Chondrocyte (in vitro differentiated cells): ENCODE measurements at regions not wholly inside any gene's neighbourhood (a gene's known extent, or its start where the extent isn't known, plus 50 kb on each side); places are given as distances from the start of the nearest gene placed in this dataset.

Experiments
- DNase-seq: peaks from one replicate; pipeline ENCODE4 v3.0.0; 2021; ENCODE audit warnings: mixed read lengths, low spot score
- H3K27ac Mint-ChIP-seq: one replicate; pipeline ENCODE4 v1.8.0; 2021; ENCODE audit warnings: mild to moderate bottlenecking, moderate library complexity, mixed read lengths; ENCODE audit not compliant: unreplicated experiment
- H3K27me3 Mint-ChIP-seq: 2 replicates; pipeline ENCODE4 v1.8.0; 2021; ENCODE audit warnings: low read depth, mixed read lengths
- H3K36me3 Mint-ChIP-seq: 2 replicates; pipeline ENCODE4 v1.8.0; 2021; ENCODE audit warnings: low read depth, mixed read lengths
- H3K4me1 Mint-ChIP-seq: 2 replicates; pipeline ENCODE4 v1.8.0; 2021; ENCODE audit warnings: low read depth, mild to moderate bottlenecking, mixed read lengths
- H3K4me3 Mint-ChIP-seq: one replicate; pipeline ENCODE4 v1.8.0; 2021; ENCODE audit warnings: mild to moderate bottlenecking, moderate library complexity, mixed read lengths; ENCODE audit not compliant: unreplicated experiment
- H3K9me3 Mint-ChIP-seq: 2 replicates; pipeline ENCODE4 v1.8.0; 2021; ENCODE audit warnings: low read depth, mixed read lengths
- TF ChIP-seq, protein P1 (sequence below): fragments of 200-600 bp; sonication (generic); IDR thresholded peaks from 2 replicates; pipeline ENCODE4 v1.5.0; 2021; ENCODE audit warnings: antibody characterized with exemption, mild to moderate bottlenecking, moderate library complexity

DNA sequence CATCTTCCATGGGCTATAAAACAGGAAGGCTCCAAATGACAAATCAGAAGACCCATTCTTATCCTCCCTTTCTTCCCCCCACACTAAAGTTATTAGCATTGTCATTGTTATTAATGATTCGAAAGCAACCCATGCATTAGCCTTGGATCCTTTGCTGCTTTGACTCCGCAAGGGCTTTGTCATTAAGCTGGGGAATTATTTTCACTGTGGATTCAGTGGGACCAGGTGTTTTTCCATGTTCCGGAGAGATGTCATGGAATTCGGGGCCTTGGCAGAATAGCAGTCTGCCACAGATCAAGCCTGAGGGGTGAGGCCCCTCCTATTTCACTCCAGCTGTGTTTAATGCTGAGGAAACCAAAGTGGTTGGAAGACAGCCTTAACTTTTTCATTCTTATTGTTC is 357.1 kb downstream of the EN1 start:
- H3K9me3 Mint-ChIP-seq: peaks cover 11% of the 10 kb centered on the region
- no peak for DNase-seq
- H3K27ac Mint-ChIP-seq: no peak overlapping the region
- no peak overlapping the region for H3K4me3 Mint-ChIP-seq
- H3K36me3 Mint-ChIP-seq: peaks cover 2% of the 10 kb centered on the region
- TF ChIP-seq, protein P1, sequence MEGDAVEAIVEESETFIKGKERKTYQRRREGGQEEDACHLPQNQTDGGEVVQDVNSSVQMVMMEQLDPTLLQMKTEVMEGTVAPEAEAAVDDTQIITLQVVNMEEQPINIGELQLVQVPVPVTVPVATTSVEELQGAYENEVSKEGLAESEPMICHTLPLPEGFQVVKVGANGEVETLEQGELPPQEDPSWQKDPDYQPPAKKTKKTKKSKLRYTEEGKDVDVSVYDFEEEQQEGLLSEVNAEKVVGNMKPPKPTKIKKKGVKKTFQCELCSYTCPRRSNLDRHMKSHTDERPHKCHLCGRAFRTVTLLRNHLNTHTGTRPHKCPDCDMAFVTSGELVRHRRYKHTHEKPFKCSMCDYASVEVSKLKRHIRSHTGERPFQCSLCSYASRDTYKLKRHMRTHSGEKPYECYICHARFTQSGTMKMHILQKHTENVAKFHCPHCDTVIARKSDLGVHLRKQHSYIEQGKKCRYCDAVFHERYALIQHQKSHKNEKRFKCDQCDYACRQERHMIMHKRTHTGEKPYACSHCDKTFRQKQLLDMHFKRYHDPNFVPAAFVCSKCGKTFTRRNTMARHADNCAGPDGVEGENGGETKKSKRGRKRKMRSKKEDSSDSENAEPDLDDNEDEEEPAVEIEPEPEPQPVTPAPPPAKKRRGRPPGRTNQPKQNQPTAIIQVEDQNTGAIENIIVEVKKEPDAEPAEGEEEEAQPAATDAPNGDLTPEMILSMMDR: no peak
- H3K4me1 Mint-ChIP-seq: no peaks in the 10 kb centered on the region
- H3K27me3 Mint-ChIP-seq: peaks cover 4% of the 10 kb centered on the region

DNA sequence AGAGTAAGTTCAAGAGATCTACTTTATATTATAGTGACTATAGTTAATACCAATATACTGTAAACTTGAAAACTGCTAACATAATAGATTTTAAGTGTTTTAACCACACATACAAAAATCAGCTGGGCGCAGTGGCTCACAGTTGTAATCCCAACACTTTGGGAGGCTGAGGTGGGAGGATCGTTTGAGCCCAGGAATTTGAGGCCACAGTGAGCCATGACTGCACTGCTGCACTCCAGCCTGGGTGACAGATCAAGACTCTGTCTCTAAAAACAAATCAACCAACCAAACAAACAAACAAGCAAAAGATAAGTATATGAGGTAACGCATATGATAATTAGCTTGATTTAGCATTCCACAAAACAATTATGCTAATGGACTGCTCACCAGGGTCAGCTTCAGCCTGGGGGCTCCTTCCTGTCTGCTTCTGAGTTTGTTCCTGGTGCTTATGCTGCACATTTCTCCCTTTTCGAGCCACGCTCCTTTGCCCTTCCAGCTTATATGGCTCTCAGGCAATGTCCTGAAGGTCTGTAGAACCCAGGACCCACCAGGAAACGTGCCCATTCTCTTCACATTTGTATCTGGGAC is 357.6 kb downstream of the EN1 start:
- peaks cover 11% of the 10 kb centered on the region for H3K9me3 Mint-ChIP-seq
- H3K27me3 Mint-ChIP-seq: peaks cover 3% of the 10 kb centered on the region
- H3K36me3 Mint-ChIP-seq: peaks cover 2% of the 10 kb centered on the region
- H3K4me1 Mint-ChIP-seq: no peaks in the 10 kb centered on the region
- no peak overlapping the region for H3K4me3 Mint-ChIP-seq
- TF ChIP-seq, protein P1: no peak
- H3K27ac Mint-ChIP-seq: no peak overlapping the region
- DNase-seq: no peak

DNA sequence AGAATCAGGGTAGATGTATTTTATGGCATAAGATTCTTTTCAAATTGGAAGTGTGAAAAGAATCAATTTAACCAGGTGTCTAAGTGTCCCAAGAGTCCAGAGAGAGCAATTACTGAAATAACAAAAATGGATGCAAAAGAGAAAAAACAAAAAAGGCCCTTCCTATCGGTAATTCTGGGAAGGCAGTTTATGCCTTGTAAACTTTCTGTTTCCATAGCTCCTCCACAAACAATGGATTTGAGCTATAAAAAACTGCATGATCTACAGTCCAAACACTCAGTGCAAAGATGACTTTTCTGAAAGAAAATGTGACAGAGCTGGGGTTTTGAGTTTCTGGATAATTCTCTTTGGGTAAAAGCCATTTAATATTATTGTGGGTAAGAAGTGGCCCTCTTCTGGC is 366.1 kb downstream of the EN1 start:
- no peaks in the 10 kb centered on the region for H3K4me1 Mint-ChIP-seq
- no peak for DNase-seq
- no peak overlapping the region for H3K27ac Mint-ChIP-seq
- peaks cover 3% of the 10 kb centered on the region for H3K9me3 Mint-ChIP-seq
- no peak overlapping the region for H3K4me3 Mint-ChIP-seq
- no peaks in the 10 kb centered on the region for H3K36me3 Mint-ChIP-seq
- TF ChIP-seq, protein P1: no peak
- H3K27me3 Mint-ChIP-seq: no peaks in the 10 kb centered on the region

DNA sequence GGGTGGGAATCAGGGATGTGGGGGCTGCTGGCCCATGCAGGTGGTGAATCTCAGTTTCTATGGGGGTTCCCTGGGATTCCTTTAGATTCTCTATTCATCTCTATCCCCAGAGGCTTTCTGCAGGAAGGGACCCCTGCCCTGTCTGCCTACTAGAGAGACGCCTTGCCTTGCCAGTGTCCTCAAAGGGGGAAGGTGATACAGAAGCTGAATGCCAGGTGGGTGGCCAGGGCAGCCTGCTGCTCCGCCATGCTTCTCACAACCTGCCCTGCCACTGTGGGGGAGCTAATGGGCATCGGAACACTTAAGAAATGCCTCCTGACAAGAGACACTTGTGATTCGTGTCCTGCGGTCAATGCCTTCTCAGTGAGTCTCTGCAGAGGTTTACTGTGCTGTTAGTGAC is 368.4 kb downstream of the EN1 start:
- TF ChIP-seq, protein P1: no peak
- no peak for DNase-seq
- H3K4me1 Mint-ChIP-seq: no peaks in the 10 kb centered on the region
- peaks cover 16% of the 10 kb centered on the region for H3K27me3 Mint-ChIP-seq
- H3K9me3 Mint-ChIP-seq: no peaks in the 10 kb centered on the region
- no peak overlapping the region for H3K27ac Mint-ChIP-seq
- no peaks in the 10 kb centered on the region for H3K36me3 Mint-ChIP-seq
- H3K4me3 Mint-ChIP-seq: no peak overlapping the region

DNA sequence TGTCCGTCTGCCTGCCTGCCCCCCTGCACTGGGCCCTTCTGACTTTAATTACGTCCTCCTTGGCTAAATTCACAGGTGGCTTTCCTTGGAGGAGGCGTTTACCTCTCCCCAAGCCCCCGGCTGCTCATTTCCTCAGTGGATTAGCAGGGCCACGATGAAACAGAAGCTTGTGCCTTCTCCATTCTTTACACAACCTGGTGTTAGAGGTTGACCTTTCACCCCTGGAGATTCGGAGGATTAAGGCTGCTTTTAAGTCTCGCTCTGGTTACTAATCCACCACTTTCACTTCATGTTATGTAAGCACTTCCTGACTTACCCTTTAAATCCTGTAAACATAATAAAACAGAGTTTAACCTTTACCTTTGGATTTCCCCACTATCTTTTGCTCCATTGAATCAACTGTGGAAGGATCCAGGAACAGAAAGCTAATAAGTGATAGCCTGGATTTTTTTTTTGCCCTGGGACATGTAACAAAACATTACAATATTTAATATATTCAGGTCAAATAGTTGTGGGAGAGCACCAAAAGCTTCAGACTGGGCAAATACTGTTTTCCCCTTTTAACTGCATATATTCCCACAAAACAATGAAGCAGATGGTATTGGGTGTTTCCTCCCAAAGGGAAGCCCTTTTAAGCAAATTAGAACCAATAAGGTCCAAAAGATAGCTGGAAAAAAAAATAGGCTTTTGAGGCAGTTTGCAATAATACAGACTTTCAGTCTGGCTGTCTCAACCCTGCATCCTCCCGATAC is 370.2 kb downstream of the EN1 start:
- no peak for DNase-seq
- Mint-ChIP-seq H3K4me3 (no peak overlapping the region), H3K27me3 (peaks cover 19% of the 10 kb centered on the region), H3K4me1 (no peaks in the 10 kb centered on the region), H3K36me3 (no peaks in the 10 kb centered on the region), H3K27ac (no peak overlapping the region), H3K9me3 (no peaks in the 10 kb centered on the region)
- TF ChIP-seq, protein P1: no peak
